ENCODE measurements at regions not wholly inside any gene's neighbourhood (a gene's known extent, or its start where the extent isn't known, plus 50 kb on each side); places are given as distances from the start of the nearest gene placed in this dataset.

DNA sequence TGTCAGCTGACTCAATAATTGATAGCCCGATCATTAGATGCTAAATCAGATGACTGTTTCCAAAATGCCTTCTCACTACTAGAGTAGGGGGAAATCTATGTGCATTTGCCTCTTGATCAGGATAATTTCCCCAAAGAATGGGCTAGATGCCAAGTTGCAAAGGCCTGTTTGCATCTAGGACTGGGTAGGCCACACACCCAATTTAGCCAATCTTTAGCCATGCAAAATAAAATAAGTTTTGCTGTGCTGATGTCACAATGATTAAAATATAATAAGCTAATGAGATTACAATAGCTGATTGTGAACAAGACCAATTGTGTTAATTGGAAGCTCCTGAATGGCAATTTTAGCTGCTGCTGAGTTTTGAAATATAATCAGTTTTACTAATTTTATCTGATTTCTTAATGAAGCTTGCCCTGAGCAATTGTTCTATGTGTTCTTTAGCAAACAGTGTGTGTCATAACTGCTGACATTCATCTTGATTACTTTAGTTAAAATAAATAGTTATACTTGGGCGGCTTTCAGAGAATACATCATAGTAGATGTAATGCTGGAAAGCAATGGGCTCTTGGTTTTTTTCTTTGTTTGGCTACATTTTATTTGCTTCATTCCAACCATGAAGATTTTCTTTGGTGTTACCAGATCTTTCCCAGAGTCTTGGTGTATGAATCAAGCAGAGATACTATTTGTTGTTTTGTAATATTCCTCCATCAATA is 973.2 kb upstream of the SLC35B3 start:
- Histone ChIP-seq H3K4me1 (ENCODE audit: insufficient read depth, low read length) (peaks cover 2% of the 10 kb centered on the region; the same call in 1 of the 2 replicates), H3K9ac (ENCODE audit: extremely low read depth, insufficient read length, low read length) (no peak overlapping the region), H3K4ac (ENCODE audit: low read depth, low read length) (no peak overlapping the region), H3K79me1 (ENCODE audit: insufficient read depth, low read depth, low read length, poor library complexity, severe bottlenecking) (no peaks in the 10 kb centered on the region), H3K23ac (ENCODE audit: insufficient read length, low read depth, low read length) (no peak overlapping the region), H2AK5ac (ENCODE audit: insufficient read length, low read length) (no peak overlapping the region), H2BK15ac (ENCODE audit: low read depth, low read length) (no peak overlapping the region), H3K79me2 (ENCODE audit: insufficient read depth, low read length) (no peaks in the 10 kb centered on the region), H3K27me3 (ENCODE audit: insufficient read depth, low read length) (no peaks in the 10 kb centered on the region; the same call in 1 of the 2 replicates), H2BK12ac (ENCODE audit: insufficient read length, low read depth, low read length) (no peak overlapping the region), H3K23me2 (ENCODE audit: insufficient read length, low read depth, low read length, poor library complexity, severe bottlenecking) (no peaks in the 10 kb centered on the region), H2BK120ac (ENCODE audit: low read depth, low read length, poor library complexity, severe bottlenecking) (no peak overlapping the region), H4K91ac (ENCODE audit: insufficient read length, low read depth, low read length) (no peak overlapping the region), H3K18ac (ENCODE audit: insufficient read length, low read depth, low read length) (no peak overlapping the region), H2BK5ac (ENCODE audit: insufficient read length, low read length) (no peak overlapping the region), H4K5ac (ENCODE audit: insufficient read length, low read depth, low read length) (no peak overlapping the region), H4K20me1 (ENCODE audit: control insufficient read depth, insufficient read depth, insufficient read length) (no peaks in the 10 kb centered on the region), H3K9me3 (ENCODE audit: control insufficient read depth, low read depth, low read length) (no peaks in the 10 kb centered on the region), H3K27ac (ENCODE audit: insufficient read length, low read depth, low read length) (no peak overlapping the region), H4K8ac (replicated peaks; ENCODE audit: insufficient read length, low read depth, low read length) (no peak overlapping the region), H2AFZ (ENCODE audit: low read length) (no peak overlapping the region), H3T11ph (ENCODE audit: low read length) (no peak overlapping the region), H3K14ac (ENCODE audit: insufficient read depth, low read length) (no peak overlapping the region), H2BK20ac (ENCODE audit: low read depth, low read length, poor library complexity, severe bottlenecking) (no peak overlapping the region), H3K56ac (ENCODE audit: insufficient read length, low read depth, low read length) (no peak overlapping the region), H3K4me2 (ENCODE audit: insufficient read depth, insufficient read length, low read length) (no peak overlapping the region)
- TF ChIP-seq, protein P1, sequence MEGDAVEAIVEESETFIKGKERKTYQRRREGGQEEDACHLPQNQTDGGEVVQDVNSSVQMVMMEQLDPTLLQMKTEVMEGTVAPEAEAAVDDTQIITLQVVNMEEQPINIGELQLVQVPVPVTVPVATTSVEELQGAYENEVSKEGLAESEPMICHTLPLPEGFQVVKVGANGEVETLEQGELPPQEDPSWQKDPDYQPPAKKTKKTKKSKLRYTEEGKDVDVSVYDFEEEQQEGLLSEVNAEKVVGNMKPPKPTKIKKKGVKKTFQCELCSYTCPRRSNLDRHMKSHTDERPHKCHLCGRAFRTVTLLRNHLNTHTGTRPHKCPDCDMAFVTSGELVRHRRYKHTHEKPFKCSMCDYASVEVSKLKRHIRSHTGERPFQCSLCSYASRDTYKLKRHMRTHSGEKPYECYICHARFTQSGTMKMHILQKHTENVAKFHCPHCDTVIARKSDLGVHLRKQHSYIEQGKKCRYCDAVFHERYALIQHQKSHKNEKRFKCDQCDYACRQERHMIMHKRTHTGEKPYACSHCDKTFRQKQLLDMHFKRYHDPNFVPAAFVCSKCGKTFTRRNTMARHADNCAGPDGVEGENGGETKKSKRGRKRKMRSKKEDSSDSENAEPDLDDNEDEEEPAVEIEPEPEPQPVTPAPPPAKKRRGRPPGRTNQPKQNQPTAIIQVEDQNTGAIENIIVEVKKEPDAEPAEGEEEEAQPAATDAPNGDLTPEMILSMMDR (conservative IDR thresholded peaks at IDR 0.05) = no peak
- peaks cover 4 to 9% of the 10 kb centered on the region in 2 experiments; a peak in 3 of 4 replicates for H3K4me1 Mint-ChIP-seq
- no peaks in the 10 kb centered on the region; a peak in 3 of 5 replicates for H3K9me3 Mint-ChIP-seq
- no peak overlapping the region for H3K4me3 Mint-ChIP-seq
- peaks cover 0 to 5% (median 0%) of the 10 kb centered on the region in 3 experiments; a peak in 1 of 7 replicates for H3K36me3 Mint-ChIP-seq (ENCODE audit: insufficient read depth in 1 of 3, low read depth in 3 of 3)
- no CpG with 5 or more reads among the region's 2 CpGs for whole genome bisulfite sequencing (ENCODE audit: extremely low coverage, insufficient read length, low lambda C conversion rate)
- no peak for DNase-seq
- H3K27me3 Mint-ChIP-seq (ENCODE audit: low read depth) = peaks cover 43% of the 10 kb centered on the region
- no peak overlapping the region for H3K27ac Mint-ChIP-seq

Data from H9 (cell line).